ENCODE measurements at regions not wholly inside any gene's neighbourhood (a gene's known extent, or its start where the extent isn't known, plus 50 kb on each side); places are given as distances from the start of the nearest gene placed in this dataset.

GRCh38 chr21:31482460-31482859 is 138.4 kb upstream of the TIAM1 start:
- TF ChIP-seq CTCF (IDR thresholded peaks at IDR 0.05) (no peak), REST (IDR thresholded peaks at IDR 0.05; ENCODE audit: insufficient read depth in 1 of 2, low read depth in 2 of 2, low read length in 1 of 2) (no peak), POLR2AphosphoS5 (IDR thresholded peaks at IDR 0.05; ENCODE audit: low read depth, low read length) (no peak), TCF7L2 (IDR thresholded peaks at IDR 0.05; ENCODE audit: low read depth, low read length) (no peak)
